Type B pancreatic cell (in vitro differentiated cells): ENCODE measurements at regions not wholly inside any gene's neighbourhood (a gene's known extent, or its start where the extent isn't known, plus 50 kb on each side); places are given as distances from the start of the nearest gene placed in this dataset.
"Not testable (repeated sequence)": the region's sequence is repeated elsewhere in the genome, so short reads cannot be mapped to it uniquely, and the experiment has no call there.

ENCODE experiments used
- DNase-seq: peaks from one replicate; pipeline ENCODE4 v3.0.0; 2021; ENCODE audit warnings: mixed read lengths; ENCODE audit not compliant: unreplicated experiment; ENCODE audit errors: extremely low spot score
- H3K27ac Mint-ChIP-seq: 2 replicates; pipeline ENCODE4 v1.8.0; 2021; ENCODE audit warnings: mild to moderate bottlenecking, mixed read lengths
- H3K27me3 Mint-ChIP-seq: 2 replicates; pipeline ENCODE4 v1.8.0; 2021; ENCODE audit warnings: mixed read lengths
- H3K36me3 Mint-ChIP-seq: 2 replicates; pipeline ENCODE4 v1.8.0; 2021; ENCODE audit warnings: mixed read lengths
- H3K4me1 Mint-ChIP-seq: one replicate; pipeline ENCODE4 v1.8.0; 2021; ENCODE audit warnings: mixed read lengths; ENCODE audit not compliant: unreplicated experiment
- H3K4me3 Mint-ChIP-seq: 2 replicates; pipeline ENCODE4 v1.8.0; 2021; ENCODE audit warnings: mild to moderate bottlenecking, mixed read lengths
- H3K9me3 Mint-ChIP-seq: 2 replicates; pipeline ENCODE4 v1.8.0; 2021; ENCODE audit warnings: mixed read lengths
- CTCF ChIP-seq: fragments of 200-600 bp; sonication (generic); conservative IDR thresholded peaks from 2 replicates; pipeline ENCODE4 v1.5.0; 2021; ENCODE audit warnings: antibody characterized with exemption, mild to moderate bottlenecking

GRCh38 chr3:135652388-135652787, 313.1 kb upstream of the PPP2R3A start:
- DNase-seq = no peak
- Mint-ChIP-seq H3K36me3 (no peaks in the 10 kb centered on the region), H3K9me3 (no peaks in the 10 kb centered on the region), H3K4me3 (no peak overlapping the region), H3K27ac (no peak overlapping the region), H3K4me1 (no peaks in the 10 kb centered on the region), H3K27me3 (peaks cover 3% of the 10 kb centered on the region)
- TF ChIP-seq CTCF = no peak

GRCh38 chr3:135655328-135655727, 310.2 kb upstream of the PPP2R3A start:
- no peak for DNase-seq
- no peak for TF ChIP-seq CTCF
- Mint-ChIP-seq H3K36me3 (no peaks in the 10 kb centered on the region), H3K4me3 (no peak overlapping the region), H3K27ac (no peak overlapping the region), H3K4me1 (no peaks in the 10 kb centered on the region), H3K27me3 (no peaks in the 10 kb centered on the region), H3K9me3 (no peaks in the 10 kb centered on the region)

- Mint-ChIP-seq H3K4me3 (peak overlapping the region; percentile 80), H3K27ac (peak overlapping the region; percentile 33)
- not testable (repeated sequence) for H3K36me3 Mint-ChIP-seq, DNase-seq, H3K4me1 Mint-ChIP-seq, H3K9me3 Mint-ChIP-seq, H3K27me3 Mint-ChIP-seq
Measured at GRCh38 chr3:135658451-135658850, 307.1 kb upstream of the PPP2R3A start.

- TF ChIP-seq CTCF = no peak
- H3K9me3 Mint-ChIP-seq = no peaks in the 10 kb centered on the region
- H3K27ac Mint-ChIP-seq = no peak overlapping the region
- no peak for DNase-seq
- H3K4me3 Mint-ChIP-seq = no peak overlapping the region
- no peaks in the 10 kb centered on the region for H3K36me3 Mint-ChIP-seq
- H3K27me3 Mint-ChIP-seq = no peaks in the 10 kb centered on the region
- no peaks in the 10 kb centered on the region for H3K4me1 Mint-ChIP-seq
Measured at GRCh38 chr3:135667061-135667460, 298.5 kb upstream of the PPP2R3A start.

- Mint-ChIP-seq H3K4me3 (no peak overlapping the region), H3K27me3 (no peaks in the 10 kb centered on the region), H3K9me3 (no peaks in the 10 kb centered on the region), H3K4me1 (no peaks in the 10 kb centered on the region), H3K27ac (no peak overlapping the region), H3K36me3 (no peaks in the 10 kb centered on the region)
- TF ChIP-seq CTCF = no peak
- no peak for DNase-seq
Measured at GRCh38 chr3:135674508-135674907, 291.0 kb upstream of the PPP2R3A start.

- no peak for DNase-seq
- no peaks in the 10 kb centered on the region for H3K9me3 Mint-ChIP-seq
- no peak overlapping the region for H3K4me3 Mint-ChIP-seq
- no peaks in the 10 kb centered on the region for H3K36me3 Mint-ChIP-seq
- H3K4me1 Mint-ChIP-seq = no peaks in the 10 kb centered on the region
- no peak for TF ChIP-seq CTCF
- H3K27me3 Mint-ChIP-seq = no peaks in the 10 kb centered on the region
- no peak overlapping the region for H3K27ac Mint-ChIP-seq
Measured at GRCh38 chr3:135678386-135678785, 287.1 kb upstream of the PPP2R3A start.
